NCI-H146 (cell line): ENCODE measurements at regions not wholly inside any gene's neighbourhood (a gene's known extent, or its start where the extent isn't known, plus 50 kb on each side); places are given as distances from the start of the nearest gene placed in this dataset.
"Not testable (repeated sequence)": the region's sequence is repeated elsewhere in the genome, so short reads cannot be mapped to it uniquely, and the experiment has no call there.

Experiments used
- DNase-seq: peaks from one replicate; lab custom pipeline; 2025; lab: John Stamatoyannopoulos, UW

GRCh38 chrX:40373025-40373424 is 207.7 kb upstream of the ATP6AP2 start:
- no peak for DNase-seq

- DNase-seq: no peak
Measured at GRCh38 chrX:40371376-40371775, 209.4 kb upstream of the ATP6AP2 start.

- DNase-seq: no peak
Measured at GRCh38 chrX:40368611-40369061, 212.1 kb upstream of the ATP6AP2 start.

GRCh38 chrX:40366661-40367060 is 214.1 kb upstream of the ATP6AP2 start:
- DNase-seq: no peak

GRCh38 chrX:40362291-40362690 is 218.5 kb upstream of the ATP6AP2 start:
- DNase-seq: not testable (repeated sequence)

GRCh38 chrX:40360557-40360956 is 220.2 kb upstream of the ATP6AP2 start:
- no peak for DNase-seq

GRCh38 chrX:40359593-40359992 is 221.2 kb upstream of the ATP6AP2 start:
- no peak for DNase-seq

- no peak for DNase-seq
Measured at GRCh38 chrX:40358994-40359393, 221.8 kb upstream of the ATP6AP2 start.

- no peak for DNase-seq
Measured at GRCh38 chrX:40349251-40349650, 231.5 kb upstream of the ATP6AP2 start.

- DNase-seq: no peak
Measured at GRCh38 chrX:40346379-40346778, 234.4 kb upstream of the ATP6AP2 start.

- DNase-seq: no peak
Measured at GRCh38 chrX:40343319-40343718, 237.5 kb upstream of the ATP6AP2 start.

GRCh38 chrX:40340116-40340515 is 240.7 kb upstream of the ATP6AP2 start:
- DNase-seq: no peak

GRCh38 chrX:40333344-40333743 is 235.6 kb upstream of the BCOR start:
- no peak for DNase-seq

- DNase-seq: no peak
Measured at GRCh38 chrX:40331762-40332161, 234.0 kb upstream of the BCOR start.

- no peak for DNase-seq
Measured at GRCh38 chrX:40331353-40331752, 233.6 kb upstream of the BCOR start.

- DNase-seq: no peak
Measured at GRCh38 chrX:40329616-40330015, 231.9 kb upstream of the BCOR start.

GRCh38 chrX:40327085-40327484 is 229.3 kb upstream of the BCOR start:
- DNase-seq: no peak

GRCh38 chrX:40326186-40326965 is 228.6 kb upstream of the BCOR start:
- no peak for DNase-seq

GRCh38 chrX:40325161-40325560 is 227.4 kb upstream of the BCOR start:
- DNase-seq: no peak

GRCh38 chrX:40323977-40324376 is 226.2 kb upstream of the BCOR start:
- no peak for DNase-seq

- no peak for DNase-seq
Measured at GRCh38 chrX:40320819-40321218, 223.1 kb upstream of the BCOR start.

- DNase-seq: no peak
Measured at GRCh38 chrX:40318801-40319200, 221.0 kb upstream of the BCOR start.

GRCh38 chrX:40318076-40318475 is 220.3 kb upstream of the BCOR start:
- no peak for DNase-seq

GRCh38 chrX:40316502-40316901 is 218.7 kb upstream of the BCOR start:
- no peak for DNase-seq
